ENCODE measurements at regions not wholly inside any gene's neighbourhood (a gene's known extent, or its start where the extent isn't known, plus 50 kb on each side); places are given as distances from the start of the nearest gene placed in this dataset.
A peak's percentile ranks its signal among the peaks of the same experiment; 100 is the strongest.

DNA sequence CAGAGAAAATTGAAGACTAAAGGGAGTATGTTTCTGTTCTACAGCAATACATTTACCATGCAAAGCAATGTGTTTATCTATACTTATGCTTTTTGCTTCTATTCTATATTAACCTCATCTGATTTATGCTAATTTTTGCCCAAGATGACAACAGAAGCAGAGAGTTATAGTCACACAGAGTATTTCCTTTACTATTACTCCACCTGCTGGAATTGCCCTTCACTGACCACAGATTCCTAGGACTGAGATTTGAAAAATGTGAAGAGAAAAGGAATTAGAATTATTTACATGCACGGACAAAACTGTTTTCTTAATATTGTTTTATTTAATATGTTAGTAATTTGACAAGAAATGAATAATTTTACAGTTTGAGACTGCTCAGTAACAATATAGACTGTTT lies 745.6 kb downstream of the VGLL3 start:
- H3K4me1 ChIP-seq: no peaks in the 10 kb centered on the region
- no peak for TF ChIP-seq POLR2A (IDR thresholded peaks at IDR 0.05)
- TF ChIP-seq, protein P1, sequence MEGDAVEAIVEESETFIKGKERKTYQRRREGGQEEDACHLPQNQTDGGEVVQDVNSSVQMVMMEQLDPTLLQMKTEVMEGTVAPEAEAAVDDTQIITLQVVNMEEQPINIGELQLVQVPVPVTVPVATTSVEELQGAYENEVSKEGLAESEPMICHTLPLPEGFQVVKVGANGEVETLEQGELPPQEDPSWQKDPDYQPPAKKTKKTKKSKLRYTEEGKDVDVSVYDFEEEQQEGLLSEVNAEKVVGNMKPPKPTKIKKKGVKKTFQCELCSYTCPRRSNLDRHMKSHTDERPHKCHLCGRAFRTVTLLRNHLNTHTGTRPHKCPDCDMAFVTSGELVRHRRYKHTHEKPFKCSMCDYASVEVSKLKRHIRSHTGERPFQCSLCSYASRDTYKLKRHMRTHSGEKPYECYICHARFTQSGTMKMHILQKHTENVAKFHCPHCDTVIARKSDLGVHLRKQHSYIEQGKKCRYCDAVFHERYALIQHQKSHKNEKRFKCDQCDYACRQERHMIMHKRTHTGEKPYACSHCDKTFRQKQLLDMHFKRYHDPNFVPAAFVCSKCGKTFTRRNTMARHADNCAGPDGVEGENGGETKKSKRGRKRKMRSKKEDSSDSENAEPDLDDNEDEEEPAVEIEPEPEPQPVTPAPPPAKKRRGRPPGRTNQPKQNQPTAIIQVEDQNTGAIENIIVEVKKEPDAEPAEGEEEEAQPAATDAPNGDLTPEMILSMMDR (IDR thresholded peaks at IDR 0.05): peak in 1 of 4 experiments; percentile 8
- no peak overlapping the region for H3K4me3 ChIP-seq
- no peaks in the 10 kb centered on the region for H3K27me3 ChIP-seq
- no peak overlapping the region for H3K27ac ChIP-seq
- intact Hi-C loops (cut with DNase I; ENCODE audit: low total_unique reads): no loop called here
- H3K36me3 ChIP-seq: no peaks in the 10 kb centered on the region
- no peaks in the 10 kb centered on the region for H3K9me3 ChIP-seq
- no peak for DNase-seq

DNA sequence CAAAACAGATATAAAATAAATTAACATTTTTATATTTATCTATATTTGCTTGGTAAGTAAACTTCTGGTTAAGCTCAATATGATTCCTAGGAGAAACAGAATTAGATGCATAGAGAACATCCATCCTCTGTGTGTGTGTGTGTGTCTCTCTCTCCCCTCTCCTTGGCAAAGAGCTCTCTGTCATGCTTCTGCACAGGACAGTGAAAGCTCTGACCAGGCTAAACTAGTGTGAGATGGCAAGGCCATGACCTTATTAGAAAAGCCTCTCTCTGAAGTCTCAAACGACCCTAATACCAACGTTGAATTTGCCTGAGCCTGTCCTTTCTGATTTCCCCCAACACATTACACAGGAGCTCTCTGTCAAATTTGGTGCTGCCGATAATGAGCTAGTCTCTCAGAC lies 746.0 kb downstream of the VGLL3 start:
- no peak for TF ChIP-seq POLR2A (IDR thresholded peaks at IDR 0.05)
- TF ChIP-seq, protein P1 (IDR thresholded peaks at IDR 0.05): no peak
- no peak for DNase-seq
- intact Hi-C loops (cut with DNase I; ENCODE audit: low total_unique reads): no loop called here

DNA sequence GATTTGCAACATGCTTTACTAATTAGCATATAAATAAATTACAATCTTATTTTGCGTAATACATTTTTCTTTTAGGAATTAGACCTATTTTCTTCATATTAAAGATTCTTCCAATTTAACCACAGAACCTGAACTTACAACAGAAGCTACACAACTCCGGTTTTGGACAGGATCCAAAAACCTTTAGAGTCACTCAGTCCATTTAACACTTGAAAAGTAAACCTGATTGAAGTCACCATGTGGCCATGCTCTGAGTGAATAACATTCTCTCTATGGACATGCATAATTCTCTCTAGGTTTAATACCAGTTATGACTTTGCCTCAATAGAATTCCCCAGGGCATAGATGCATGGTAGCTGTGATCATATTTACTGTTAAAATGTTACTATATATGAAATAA lies 751.0 kb downstream of the VGLL3 start:
- Histone ChIP-seq H3K27me3 (no peaks in the 10 kb centered on the region), H3K4me1 (no peaks in the 10 kb centered on the region), H3K4me3 (no peak overlapping the region), H3K9me3 (no peaks in the 10 kb centered on the region), H3K27ac (no peak overlapping the region), H3K36me3 (no peaks in the 10 kb centered on the region)
- no peak for DNase-seq
- TF ChIP-seq, protein P1 (IDR thresholded peaks at IDR 0.05): no peak
- TF ChIP-seq POLR2A (IDR thresholded peaks at IDR 0.05): no peak
- intact Hi-C loops (cut with DNase I; ENCODE audit: low total_unique reads): no loop called here

More for the DNA sequence above, 746.0 kb downstream of the VGLL3 start:
- Histone ChIP-seq H3K27ac (no peak overlapping the region), H3K4me3 (no peak overlapping the region), H3K27me3 (no peaks in the 10 kb centered on the region), H3K36me3 (no peaks in the 10 kb centered on the region), H3K4me1 (no peaks in the 10 kb centered on the region), H3K9me3 (no peaks in the 10 kb centered on the region)

DNA sequence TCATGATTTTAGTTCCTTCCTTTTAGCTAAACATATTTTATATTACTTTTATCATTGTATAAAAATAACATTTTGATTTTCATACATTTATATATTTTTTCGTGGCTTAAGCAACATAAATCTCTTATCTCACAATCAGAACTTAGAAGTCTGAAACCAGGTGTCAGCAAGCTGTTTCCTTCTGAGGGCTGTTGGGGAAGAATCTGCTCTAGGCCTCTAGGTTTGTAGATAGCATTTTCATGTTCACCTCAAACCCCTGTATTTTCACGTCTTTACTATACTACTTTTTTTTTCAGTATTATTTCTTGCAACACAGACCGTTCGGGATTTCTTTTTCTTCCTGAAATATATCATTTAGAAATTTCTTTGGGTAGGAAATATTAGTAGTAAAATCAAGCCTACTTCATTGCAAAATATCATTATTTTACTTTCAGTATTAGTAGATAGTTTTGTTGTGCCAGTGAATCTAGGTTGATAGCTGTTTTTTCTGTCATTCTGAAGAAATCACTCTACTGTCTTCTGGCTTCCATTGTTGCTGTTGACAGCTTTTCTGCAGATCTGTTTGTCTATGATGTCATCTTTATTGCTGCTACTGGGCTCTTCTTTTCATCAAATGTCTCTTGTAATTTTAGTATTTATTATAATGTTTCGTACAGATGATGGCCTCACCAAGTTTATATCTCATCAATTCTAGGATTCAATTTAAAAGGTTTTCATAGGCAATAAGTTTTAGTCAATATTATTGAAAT lies 756.3 kb downstream of the VGLL3 start:
- H3K36me3 ChIP-seq: no peaks in the 10 kb centered on the region
- TF ChIP-seq, protein P1 (IDR thresholded peaks at IDR 0.05): no peak
- no peak for TF ChIP-seq POLR2A (IDR thresholded peaks at IDR 0.05)
- intact Hi-C loops (cut with DNase I; ENCODE audit: low total_unique reads): no loop called here
- DNase-seq: no peak
- H3K27ac ChIP-seq: no peak overlapping the region
- no peak overlapping the region for H3K4me3 ChIP-seq
- H3K27me3 ChIP-seq: no peaks in the 10 kb centered on the region
- no peaks in the 10 kb centered on the region for H3K9me3 ChIP-seq
- H3K4me1 ChIP-seq: no peaks in the 10 kb centered on the region

DNA sequence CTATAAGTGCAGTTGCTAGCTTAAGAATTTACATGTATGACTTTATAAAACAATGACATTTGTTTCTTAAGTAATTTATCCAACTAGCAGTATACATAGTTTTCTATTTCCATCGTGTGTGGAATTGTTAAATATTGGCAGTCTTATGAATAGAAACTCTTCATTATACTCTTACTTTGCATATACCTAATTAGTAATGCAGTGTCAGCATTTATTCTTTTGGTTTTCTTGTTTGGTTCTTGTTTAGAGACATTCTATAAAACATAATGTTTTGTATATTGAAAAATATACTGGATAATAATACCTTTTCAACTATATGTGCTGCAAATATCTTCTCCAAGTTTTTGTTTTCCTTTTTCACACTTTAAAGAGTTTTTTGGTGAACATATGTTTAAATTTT lies 760.2 kb downstream of the VGLL3 start:
- Histone ChIP-seq H3K27me3 (no peaks in the 10 kb centered on the region), H3K27ac (no peak overlapping the region), H3K9me3 (no peaks in the 10 kb centered on the region), H3K4me3 (no peak overlapping the region), H3K36me3 (no peaks in the 10 kb centered on the region), H3K4me1 (no peaks in the 10 kb centered on the region)
- intact Hi-C loops (cut with DNase I; ENCODE audit: low total_unique reads): no loop called here
- no peak for DNase-seq
- TF ChIP-seq POLR2A (IDR thresholded peaks at IDR 0.05): no peak
- TF ChIP-seq, protein P1 (IDR thresholded peaks at IDR 0.05): no peak

Data from uterus (tissue), 3 donors.